HG03097 (cell line): ENCODE measurements at regions not wholly inside any gene's neighbourhood (a gene's known extent, or its start where the extent isn't known, plus 50 kb on each side); places are given as distances from the start of the nearest gene placed in this dataset.
"Not testable (repeated sequence)": the region's sequence is repeated elsewhere in the genome, so short reads cannot be mapped to it uniquely, and the experiment has no call there.

ENCODE experiments used
- ATAC-seq: cut with Tn5 transposase; IDR thresholded peaks from one replicate; pipeline ENCODE4 v1.9.1; 2021; ENCODE audit not compliant: unreplicated experiment, low FRiP score

DNA sequence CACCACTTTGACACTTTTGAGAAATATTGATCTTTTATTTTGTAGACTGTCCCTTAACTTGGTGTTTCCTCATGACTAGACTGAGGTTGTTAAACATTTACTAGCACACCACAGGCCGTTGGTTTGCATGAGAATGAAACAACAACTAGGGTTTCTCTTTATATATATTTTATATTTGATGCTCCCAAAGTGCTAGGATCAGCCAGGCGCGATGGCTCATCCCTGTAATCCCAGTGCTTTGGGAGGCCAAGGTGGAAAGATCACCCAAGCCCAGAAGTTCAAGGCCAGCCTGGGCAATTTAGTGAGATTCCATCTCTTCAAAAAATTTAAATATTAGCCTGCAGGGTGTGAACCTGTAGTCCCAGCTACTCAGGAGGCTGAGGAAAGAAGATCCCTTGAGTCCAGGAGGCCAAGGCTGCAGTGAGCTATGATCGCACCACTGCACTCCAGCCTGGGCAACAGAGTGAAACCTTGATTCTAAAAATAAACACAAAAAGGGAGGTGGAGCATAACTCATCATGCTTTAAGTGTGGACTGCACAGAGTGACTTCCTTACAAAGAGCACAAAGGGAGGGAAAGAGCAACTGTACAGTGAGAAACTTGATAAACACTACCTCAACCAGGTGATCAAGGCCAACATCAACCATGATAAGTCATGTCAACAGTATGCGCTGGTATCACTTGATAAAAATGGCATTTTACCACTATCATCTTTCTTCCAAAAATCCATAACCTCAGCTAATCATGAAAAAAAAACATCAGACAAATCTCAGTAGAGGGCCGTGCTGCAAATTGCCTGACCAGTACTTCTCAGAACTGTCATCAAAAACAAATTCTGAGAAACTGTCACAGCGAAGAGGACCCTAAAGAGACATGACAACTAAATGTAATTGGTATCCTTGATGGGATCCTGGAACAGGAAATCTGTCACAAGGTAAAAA, 72.8 kb upstream of the ATF7IP2 start:
- ATAC-seq, result peak; percentile 89

DNA sequence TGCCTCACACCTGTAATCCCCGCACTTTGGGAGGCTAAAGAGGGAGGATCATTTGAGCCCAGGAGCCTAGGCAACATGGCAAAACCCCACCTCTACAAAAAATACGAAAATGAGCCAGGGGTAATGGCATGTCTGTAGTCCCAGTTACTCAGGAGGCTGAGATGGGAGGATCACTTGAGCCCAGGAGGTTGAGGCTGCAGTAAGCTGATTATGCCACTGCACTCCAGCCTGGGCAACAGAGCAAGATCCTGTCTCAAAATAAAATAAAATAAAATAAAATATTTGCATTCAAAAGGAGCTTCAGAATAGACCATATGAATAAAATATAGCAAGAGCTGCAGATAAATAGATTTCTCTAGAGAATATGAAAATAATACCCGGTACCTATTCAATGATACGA, 71.5 kb upstream of the ATF7IP2 start:
- ATAC-seq, result no peak

DNA sequence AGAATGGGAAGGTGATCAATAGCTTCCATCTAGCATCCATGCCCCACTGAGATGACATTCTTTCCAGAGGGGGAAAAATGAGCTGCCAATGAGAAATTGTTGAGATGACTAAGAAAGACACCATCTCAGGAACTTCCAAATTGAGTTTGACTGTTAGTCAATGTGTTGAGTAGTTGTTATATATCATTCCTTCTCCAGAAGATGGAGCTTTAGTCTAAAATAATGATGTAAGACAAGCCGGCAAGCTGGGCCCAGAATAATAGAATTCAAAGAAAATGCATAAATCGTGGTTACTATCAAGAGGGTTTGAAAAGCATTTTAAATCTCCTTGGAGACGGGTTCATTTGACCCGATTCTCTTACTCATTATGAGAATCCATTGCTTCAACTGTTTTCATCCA, 71.0 kb upstream of the ATF7IP2 start:
- ATAC-seq, result no peak

DNA sequence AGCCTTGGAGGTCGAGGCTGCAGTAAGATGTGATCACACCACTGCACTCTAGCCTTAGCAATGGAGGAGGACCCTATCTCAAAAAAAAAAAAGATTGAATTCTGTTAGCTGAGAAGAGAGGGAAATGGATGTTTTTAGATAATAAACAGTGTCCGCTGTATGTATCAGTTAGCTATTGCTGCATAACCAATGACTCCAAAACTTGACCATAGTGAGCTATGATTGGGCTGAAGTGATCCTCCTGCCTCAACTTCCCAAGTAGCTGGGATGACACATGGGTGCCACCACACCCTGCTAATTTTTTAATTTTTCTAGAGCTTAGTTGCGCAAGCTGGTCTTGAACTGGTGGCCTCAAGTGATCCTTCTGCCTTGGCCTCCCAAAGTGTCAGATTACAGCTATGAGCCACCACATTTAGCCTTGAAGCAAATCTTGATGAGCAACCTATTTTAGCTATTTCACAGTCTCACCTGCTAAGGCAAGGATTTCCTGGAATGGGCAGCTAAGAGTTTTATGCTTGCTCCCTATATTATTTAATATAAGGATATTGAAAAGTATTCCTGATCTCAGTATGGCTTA, 68.3 kb upstream of the ATF7IP2 start:
- no peak for ATAC-seq

DNA sequence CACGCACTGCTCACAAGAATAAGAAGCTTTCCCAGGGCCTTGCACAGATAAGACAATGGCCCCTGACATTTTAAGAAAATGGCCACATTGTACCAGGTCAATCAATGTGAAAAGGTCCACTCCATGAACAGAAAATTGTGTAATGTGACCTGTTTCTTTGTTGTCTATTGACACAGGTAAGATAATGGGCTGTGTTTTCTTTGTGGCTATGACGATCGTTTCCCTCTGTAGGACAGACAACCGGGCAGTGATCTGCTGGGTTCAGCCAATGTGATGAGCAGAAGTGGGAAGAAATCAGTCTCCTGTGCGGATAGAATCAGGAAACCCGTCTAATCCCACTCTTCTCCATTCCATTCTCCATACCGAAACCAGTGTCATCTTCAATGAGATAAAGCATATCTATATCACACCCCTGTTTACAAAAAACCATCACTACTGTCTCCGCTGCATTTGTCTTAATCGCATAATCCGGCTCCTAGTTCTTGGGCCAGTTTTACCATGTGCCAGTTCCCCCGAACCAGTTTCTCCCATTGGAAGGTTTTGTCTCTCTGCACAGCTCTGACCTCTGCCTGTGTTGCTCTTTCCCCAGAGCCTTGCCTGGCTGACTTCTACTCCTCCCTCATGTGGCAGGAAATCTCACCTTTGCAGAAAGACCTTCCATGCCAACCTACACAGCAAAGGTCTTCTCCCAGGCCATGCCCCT, 66.9 kb upstream of the ATF7IP2 start:
- ATAC-seq, result no peak

DNA sequence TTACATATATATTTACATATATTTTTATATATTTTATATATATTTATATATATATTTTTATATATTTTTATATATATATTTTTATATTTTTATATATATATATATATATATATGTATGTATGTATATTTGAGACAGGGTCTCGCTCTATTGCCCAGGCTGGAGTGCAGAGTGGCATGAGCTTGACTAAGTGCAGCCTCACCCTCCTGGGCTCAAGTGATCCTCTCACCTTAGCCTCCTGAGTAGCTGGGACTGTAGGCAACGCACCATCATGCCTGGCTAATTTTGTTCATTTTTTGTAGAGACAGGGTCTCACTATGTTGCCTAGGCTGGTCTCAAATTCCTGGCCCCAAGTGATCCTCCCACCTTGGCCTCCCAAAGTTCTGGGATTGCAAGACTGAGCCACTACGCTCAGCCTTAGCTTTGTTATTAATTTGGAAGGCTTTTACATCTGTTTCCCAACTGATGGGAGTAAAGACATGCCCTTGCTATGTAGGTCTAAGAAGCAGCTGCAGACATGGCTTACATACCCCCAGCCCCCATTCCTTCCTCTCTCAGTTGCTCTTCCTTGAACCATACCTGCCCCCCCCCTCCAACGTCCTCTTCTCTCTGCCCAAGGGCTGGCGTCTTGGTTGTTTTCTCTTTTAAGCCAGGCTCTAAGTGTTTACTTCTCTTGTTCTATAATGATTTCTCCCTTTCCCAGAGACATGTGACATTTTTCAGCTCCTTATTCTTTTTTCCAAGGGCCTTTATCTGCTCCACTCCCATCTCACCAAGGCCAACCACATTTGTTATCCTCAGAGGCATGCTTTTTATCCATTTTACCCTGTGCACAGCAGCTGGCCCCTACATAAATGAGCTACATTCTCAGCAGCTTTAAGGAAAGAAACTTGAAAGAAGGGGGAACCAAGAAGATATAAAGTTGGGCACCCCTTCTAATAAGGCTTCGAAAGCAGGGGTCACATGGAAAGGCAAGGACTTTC, 64.2 kb upstream of the ATF7IP2 start:
- ATAC-seq, result no peak

DNA sequence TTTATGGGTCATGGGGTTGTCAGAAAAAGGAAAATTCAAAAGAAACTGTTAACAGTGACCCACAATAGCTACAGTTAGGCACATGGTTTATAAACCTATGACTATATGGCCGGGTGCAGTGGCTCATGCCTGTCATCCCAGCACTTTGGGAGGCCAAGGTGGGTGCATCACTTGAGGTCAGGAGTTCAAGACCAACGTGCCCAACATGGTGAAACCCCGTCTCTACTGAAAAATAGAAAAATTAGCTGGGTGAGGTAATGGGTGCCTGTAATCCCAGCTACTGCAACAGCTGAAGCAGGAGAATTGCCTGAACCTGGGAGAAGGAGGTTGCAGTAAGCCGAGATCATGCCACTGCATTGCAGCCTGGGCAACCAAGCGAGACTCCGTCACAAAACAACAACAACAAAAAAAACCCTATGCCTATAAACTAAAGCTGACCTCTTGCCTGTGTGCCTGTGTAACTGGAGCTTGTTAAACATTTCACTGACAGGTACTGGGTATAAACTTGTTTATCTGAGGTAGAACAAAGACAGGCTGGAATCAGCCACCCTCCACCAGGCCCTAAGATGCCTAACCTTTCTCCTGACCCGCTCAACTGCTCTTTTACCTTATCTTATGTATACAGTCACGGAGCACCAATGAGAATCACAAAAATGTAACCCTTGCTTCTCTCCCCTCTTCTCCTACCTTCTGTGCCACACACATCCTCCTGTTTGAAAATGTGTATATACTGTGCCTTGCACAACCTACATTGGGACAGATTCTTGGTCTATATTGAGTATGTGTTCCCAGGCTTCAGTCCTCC, 62.9 kb upstream of the ATF7IP2 start:
- ATAC-seq, result no peak

DNA sequence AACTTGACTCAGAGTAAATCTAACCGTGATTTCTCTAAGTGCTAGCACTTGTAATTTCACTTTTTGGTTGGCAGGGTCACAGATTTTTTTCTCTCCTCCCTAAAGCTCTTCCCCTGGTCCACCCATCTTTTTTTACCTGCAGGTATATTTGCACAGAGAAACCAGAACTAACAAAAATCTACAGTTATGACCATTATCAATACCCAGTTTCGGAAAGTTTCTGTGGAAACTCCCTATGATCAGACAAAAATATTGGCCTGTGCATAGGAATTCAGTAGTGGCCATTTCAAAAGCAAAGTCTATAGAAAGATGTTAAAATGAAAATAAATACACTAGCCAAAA, 62.4 kb upstream of the ATF7IP2 start:
- ATAC-seq, result no peak

DNA sequence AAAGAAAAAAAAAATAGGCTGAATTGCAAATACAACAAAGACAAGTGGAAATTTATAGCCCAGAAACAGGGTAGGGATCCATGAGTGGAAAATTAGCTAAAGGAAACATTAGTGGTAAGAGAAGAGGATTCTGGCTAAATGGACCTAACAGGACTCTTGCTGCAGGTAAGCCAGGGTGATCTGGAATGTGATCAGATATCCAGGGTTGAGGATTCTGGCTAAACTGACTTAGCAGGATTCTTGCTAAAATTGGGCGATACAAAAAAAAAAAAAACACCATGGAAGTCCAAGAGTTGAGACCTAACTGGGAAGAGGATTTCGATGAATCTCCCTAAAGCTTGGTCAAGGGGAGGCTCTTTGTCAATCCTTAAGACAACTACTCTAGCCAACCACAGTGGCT, 61.7 kb upstream of the ATF7IP2 start:
- no peak for ATAC-seq

DNA sequence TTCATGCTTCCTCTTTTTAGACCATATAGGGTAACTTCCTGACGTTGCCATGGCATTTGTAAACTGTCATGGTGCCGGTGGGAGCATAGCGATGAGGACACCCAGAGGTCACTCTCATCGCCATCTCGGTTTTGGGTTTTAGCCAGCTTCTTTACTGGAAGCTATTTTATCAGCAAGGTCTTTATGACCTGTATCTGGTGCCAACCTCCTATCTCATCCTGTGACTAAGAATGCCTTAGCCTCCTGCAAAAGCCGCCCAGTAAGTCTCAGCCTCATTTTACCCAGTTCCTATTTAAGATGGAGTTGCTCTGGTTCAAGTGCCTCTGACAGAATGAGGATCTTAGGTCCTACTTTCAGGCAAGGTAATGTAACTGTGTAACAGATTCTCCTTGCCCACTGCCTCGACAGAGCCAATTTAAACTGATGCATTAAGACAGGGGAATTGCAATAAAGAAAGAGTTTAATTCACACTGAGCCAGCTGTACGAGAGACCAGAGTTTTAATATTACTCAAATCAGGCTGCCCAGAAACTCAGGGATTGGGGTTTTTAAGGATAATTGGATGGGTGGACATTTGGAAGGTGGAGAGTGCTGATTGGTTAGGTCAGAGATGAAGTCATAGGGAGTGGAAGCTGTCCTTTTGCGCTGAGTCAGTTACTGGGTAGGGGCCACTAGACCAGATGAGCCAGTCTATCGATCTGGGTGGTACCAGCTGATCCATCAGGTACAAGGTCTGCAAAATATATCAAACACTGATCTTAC, 59.9 kb upstream of the ATF7IP2 start:
- no peak for ATAC-seq

DNA sequence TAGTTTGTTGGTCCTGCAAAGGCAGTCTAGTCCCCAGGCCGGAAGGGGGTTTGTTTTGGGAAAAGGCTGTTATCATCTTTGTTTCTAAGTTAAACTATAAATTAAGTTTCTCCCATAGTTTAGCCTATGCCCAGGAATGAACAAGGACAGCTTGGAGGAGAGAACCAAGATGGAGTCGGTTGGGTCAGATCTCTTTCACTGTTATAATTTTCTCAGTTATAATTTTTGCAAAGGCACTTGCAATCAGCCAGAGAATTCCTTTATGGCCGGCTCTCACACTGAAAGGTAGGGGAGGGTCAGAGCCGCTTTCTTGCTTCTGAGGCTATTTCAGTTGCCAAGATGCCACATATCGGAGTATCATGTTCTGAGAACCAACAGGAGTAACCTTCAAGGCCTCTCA, 59.2 kb upstream of the ATF7IP2 start:
- no peak for ATAC-seq

DNA sequence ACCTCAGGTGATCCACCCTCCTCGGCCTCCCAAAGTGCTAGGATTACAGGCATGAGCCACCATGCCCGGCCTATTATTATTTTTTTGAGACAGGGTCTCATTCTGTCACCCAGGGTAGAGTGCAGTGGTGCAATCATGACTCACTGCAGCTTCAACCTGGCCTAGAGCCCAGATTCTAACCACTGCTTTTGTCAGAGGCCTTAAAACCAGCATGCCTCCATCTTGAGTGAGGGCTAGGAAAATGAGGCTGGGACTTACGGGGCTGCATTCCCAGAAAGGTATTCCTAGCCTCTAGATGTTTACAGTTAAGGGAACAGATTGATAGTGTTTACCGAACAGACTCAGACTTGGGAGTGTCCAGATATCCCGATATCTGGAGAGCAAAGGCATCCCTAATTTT, 57.6 kb upstream of the ATF7IP2 start:
- ATAC-seq, result not testable (repeated sequence)

DNA sequence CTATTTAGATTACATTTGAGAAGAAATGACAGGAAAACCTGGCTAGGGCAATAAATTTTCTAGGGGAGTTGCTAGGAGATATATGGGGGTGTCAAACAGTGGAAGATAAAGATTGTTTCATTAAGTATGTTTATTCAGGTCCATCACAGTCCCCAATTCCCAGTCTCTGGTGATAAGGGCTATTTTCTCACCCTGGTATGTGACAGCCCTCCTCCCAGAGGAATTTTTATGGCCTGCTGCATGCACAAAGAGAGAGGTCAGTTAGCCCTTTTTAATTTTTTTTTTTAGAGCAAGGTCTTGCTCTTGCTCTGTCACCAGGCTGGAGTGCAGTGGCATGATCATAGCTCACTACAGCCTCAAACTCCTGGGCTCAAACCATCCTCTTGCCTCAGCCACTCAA, 53.6 kb upstream of the ATF7IP2 start:
- ATAC-seq, result no peak

DNA sequence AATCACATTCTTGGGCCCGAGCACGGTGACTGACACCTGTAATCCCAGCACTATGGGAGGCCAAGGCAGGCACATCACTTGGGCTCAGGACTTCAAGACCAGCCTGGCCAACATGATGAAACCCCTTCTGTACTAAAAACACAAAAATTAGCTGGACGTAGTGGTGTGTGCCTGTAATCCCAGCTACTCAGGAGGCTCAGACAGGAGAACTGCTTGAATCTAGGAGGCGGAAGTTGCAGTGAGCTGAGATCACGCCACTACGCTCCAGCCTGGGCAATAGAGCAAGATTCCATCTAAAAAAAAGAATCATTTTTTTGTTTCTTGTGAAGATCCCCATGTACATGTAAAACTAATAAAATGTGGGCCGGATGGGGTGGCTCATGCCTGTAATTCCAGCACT, 53.1 kb upstream of the ATF7IP2 start:
- ATAC-seq, result no peak

DNA sequence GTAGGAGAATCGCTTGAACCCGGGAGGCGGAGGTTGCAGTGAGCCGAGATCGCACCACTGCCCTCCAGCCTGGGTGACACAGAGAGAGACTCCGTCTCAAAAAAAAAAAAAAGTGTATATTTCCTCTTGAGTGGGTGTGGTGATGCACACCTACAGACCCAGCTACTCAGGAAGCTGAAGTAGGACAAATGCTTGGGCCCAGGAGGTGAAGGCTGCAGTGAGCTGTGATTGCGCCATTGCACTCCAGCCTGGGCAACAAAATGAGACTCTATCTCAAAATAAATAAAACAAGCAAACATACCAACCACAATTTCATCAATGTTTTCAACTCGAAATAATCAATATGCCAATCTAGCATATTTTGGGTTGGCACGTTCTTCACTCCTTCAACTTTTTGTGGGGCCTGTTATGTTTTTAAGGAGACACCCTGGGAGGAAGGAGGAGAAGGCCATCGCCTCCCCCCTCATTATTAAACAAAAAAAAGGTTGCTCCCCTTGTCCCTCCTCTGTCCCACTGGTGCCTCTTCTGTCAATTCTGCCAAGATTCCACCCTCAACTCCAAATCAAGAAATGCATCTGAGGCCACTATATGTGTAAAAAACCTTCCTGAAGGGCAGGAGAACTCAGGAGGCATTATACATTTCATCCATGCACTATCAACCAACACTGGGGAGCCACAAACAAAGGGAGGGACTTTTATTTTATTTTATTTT, 52.4 kb upstream of the ATF7IP2 start:
- no peak for ATAC-seq

DNA sequence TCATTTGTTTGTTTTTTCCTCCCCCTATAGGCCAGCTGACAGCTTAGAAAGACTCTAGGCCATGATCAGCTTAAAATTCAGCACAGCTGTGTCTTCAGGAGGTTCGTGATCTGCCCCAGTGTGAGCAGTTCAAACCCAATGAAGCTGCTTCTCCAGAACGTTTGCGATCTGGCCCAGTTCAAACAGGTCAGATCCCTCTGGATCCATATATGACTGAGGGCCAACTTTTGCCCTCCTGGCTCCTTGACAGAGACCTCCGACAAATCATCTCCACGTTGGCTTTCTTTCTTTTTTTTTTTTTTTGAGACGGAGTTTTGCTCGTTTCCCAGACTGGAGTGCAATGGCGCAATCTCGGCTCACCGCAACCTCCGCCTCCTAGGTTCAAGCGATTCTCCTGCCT, 50.2 kb upstream of the ATF7IP2 start:
- no peak for ATAC-seq
